Esophagus squamous epithelium (tissue), 5 donors: ENCODE measurements at regions not wholly inside any gene's neighbourhood (a gene's known extent, or its start where the extent isn't known, plus 50 kb on each side); places are given as distances from the start of the nearest gene placed in this dataset.

Experiments
- DNase-seq: peaks from one replicate; lab custom pipeline; 2025; lab: John Stamatoyannopoulos, UW
- H3K27ac ChIP-seq, 4 donors: fragments of 200-600 bp; sonication (generic); one replicate each; pipeline ENCODE4 v1.5.1; 2016 to 2019; ENCODE audit warnings: mild to moderate bottlenecking in 1 of 4
- H3K27me3 ChIP-seq, 4 donors: fragments of 200-600 bp; sonication (generic); 1 replicate in 3 of 4; 2 replicates in 1 of 4; pipeline versions ENCODE4 v1.5.1 to v1.6.0; 2017 to 2021; ENCODE audit warnings: antibody characterized with exemption in 1 of 4
- H3K36me3 ChIP-seq, 3 donors: fragments of 200-600 bp; sonication (generic); one replicate each; pipeline ENCODE4 v1.5.1; 2016 to 2019
- H3K4me1 ChIP-seq, 3 donors: fragments of 200-600 bp; sonication (generic); one replicate each; pipeline ENCODE4 v1.5.1; 2017 to 2019
- H3K4me3 ChIP-seq, 4 donors: fragments of 200-600 bp; sonication (generic); 1 replicate in 3 of 4; 2 replicates in 1 of 4; pipeline ENCODE4 v1.5.1; 2016 to 2019; ENCODE audit warnings: mild to moderate bottlenecking in 2 of 4, moderate library complexity in 1 of 4
- H3K9me3 ChIP-seq, 3 donors: fragments of 200-600 bp; sonication (generic); one replicate each; pipeline ENCODE4 v1.5.1; 2016 to 2019
- POLR2A ChIP-seq, 4 donors: fragments of 450-650 bp; IDR thresholded peaks; one replicate each; pipeline ENCODE4 v1.6.1; 2017; ENCODE audit warnings: antibody characterized with exemption in 4 of 4, mild to moderate bottlenecking in 4 of 4, moderate library complexity in 3 of 4
- WGBS, 2 donors: methylation state at CpG; one replicate each; pipeline ENCODE4 v1.1.5; 2018; 5-methylcytosine and 5-hydroxymethylcytosine counted together
- intact Hi-C: fragments of 100-400 bp; cut with DNase I; formaldehyde crosslinking; loops from one replicate; pipeline ENCODE4 v1.15.0; 2022
- TF ChIP-seq, protein P1 (sequence below), 6 experiments: fragments of 450-650 bp in 4 of 6; fragments of 200-600 bp in 2 of 6; sonication (generic) in 2 of 6; IDR thresholded peaks; one replicate each; pipeline ENCODE4 v1.5.1; 2016 to 2019; ENCODE audit warnings: antibody characterized with exemption in 6 of 6, mild to moderate bottlenecking in 4 of 6, moderate library complexity in 4 of 6
- donor health status: DM: yes; HTN: yes; CAD: no.

DNA sequence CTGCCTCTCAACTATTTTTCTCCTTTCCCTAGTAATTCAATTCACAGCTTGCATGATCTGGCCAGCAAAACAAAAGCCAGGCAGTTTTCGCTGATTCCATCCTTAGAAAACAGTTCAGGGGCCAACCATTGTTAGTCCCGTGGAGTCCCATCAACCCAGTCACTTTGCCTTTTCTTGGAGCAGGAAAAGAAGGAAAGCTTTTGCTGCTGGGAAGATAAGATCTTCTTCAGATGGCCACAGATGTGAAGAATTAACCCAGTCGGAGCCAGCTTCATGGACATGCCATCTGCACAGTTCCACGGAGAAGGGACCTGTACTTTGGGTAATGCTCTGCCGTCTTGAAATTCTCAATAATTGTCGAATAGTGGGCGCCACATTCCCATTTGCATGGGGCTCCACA lies 76.9 kb upstream of the TSHZ2 start:
- DNase-seq, result no peak
- WGBS, 2 donors, result 61 to 70% methylated on average over 5 to 7 of the region's 7 CpGs
- Histone ChIP-seq H3K27me3 (no peaks in the 10 kb centered on the region), H3K4me3 (no peak overlapping the region), H3K36me3 (no peaks in the 10 kb centered on the region), H3K4me1 (no peaks in the 10 kb centered on the region), H3K9me3 (no peaks in the 10 kb centered on the region), H3K27ac (no peak overlapping the region)
- intact Hi-C loops, result no loop called here
- TF ChIP-seq, protein P1, sequence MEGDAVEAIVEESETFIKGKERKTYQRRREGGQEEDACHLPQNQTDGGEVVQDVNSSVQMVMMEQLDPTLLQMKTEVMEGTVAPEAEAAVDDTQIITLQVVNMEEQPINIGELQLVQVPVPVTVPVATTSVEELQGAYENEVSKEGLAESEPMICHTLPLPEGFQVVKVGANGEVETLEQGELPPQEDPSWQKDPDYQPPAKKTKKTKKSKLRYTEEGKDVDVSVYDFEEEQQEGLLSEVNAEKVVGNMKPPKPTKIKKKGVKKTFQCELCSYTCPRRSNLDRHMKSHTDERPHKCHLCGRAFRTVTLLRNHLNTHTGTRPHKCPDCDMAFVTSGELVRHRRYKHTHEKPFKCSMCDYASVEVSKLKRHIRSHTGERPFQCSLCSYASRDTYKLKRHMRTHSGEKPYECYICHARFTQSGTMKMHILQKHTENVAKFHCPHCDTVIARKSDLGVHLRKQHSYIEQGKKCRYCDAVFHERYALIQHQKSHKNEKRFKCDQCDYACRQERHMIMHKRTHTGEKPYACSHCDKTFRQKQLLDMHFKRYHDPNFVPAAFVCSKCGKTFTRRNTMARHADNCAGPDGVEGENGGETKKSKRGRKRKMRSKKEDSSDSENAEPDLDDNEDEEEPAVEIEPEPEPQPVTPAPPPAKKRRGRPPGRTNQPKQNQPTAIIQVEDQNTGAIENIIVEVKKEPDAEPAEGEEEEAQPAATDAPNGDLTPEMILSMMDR (IDR thresholded peaks at IDR 0.05), result no peak
- TF ChIP-seq POLR2A (IDR thresholded peaks at IDR 0.05), result no peak

DNA sequence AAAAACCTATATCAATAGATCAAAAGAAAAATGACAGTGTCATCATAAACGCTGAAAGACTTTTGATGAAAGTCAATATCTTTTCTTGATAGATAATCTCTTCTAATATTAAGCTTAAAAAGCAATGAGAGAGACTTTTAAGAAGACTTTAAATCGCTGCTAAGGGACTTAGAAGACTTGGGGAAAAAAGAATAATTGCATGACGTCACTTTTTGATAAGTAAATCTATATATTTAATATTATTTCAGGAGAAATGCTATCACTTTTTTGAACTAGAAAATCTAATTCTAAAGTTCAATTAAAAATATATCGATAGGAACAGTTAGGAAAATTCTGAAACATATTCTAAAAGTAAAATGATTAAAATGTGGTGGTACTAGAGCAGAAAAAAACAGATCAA lies 78.7 kb upstream of the TSHZ2 start:
- Histone ChIP-seq H3K36me3 (no peaks in the 10 kb centered on the region), H3K4me3 (no peak overlapping the region), H3K9me3 (no peaks in the 10 kb centered on the region), H3K27me3 (no peaks in the 10 kb centered on the region), H3K4me1 (no peaks in the 10 kb centered on the region), H3K27ac (no peak overlapping the region)
- intact Hi-C loops, result no loop called here
- no peak for DNase-seq
- TF ChIP-seq POLR2A (IDR thresholded peaks at IDR 0.05), result no peak
- TF ChIP-seq, protein P1 (IDR thresholded peaks at IDR 0.05), result no peak
- WGBS, 2 donors, result 78 to 83% methylated on average over 4 of the region's 4 CpGs

DNA sequence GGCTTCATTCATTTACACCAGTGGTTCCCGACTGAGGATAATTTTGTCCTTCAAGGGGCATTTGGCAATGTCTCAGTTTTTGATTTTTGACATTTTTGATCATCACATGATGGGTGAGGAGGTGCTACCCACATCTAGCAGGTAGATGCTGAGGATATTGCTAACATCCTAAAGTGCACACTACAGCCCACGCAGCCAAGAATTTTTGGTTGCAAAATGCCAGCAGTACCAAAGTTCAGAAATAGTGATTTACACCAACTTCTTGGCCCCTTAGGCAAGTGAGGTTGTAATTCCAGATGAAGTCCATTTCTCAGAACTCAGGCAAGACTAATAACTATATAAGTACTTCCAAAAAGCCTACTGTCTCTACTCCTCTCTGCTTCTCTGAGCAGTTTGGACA lies 80.1 kb upstream of the TSHZ2 start:
- Histone ChIP-seq H3K4me3 (no peak overlapping the region), H3K9me3 (no peaks in the 10 kb centered on the region), H3K27me3 (no peaks in the 10 kb centered on the region), H3K36me3 (no peaks in the 10 kb centered on the region), H3K27ac (no peak overlapping the region), H3K4me1 (no peaks in the 10 kb centered on the region)
- 77 to 79% methylated on average over 2 of the region's 2 CpGs for WGBS, 2 donors
- no peak for DNase-seq
- intact Hi-C loops, result no loop called here
- TF ChIP-seq POLR2A (IDR thresholded peaks at IDR 0.05), result no peak
- TF ChIP-seq, protein P1 (IDR thresholded peaks at IDR 0.05), result no peak

DNA sequence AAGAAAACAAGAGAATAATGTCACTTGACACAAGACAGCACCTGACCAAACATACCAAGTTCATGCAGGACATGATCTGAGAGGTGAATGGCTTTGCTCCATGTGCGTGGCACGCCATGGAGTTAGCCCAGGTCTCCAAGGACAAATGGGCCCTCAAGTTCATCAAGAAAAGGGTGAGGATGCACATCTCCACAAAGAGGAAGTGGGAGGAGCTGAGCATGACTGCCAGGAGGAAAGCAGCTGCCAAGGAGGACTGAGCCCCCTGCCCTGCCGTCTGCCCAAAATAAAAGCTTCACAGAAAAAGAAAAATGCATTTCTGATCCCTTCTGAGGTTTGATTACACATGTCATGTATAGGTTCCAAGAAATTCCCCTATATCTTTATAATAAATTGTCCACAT lies 82.0 kb upstream of the TSHZ2 start:
- no peak for TF ChIP-seq POLR2A (IDR thresholded peaks at IDR 0.05)
- TF ChIP-seq, protein P1 (IDR thresholded peaks at IDR 0.05), result no peak
- Histone ChIP-seq H3K4me3 (no peak overlapping the region), H3K36me3 (no peaks in the 10 kb centered on the region), H3K27ac (no peak overlapping the region), H3K4me1 (no peaks in the 10 kb centered on the region), H3K9me3 (no peaks in the 10 kb centered on the region), H3K27me3 (no peaks in the 10 kb centered on the region)
- intact Hi-C loops, result no loop called here
- DNase-seq, result no peak
- 73 to 75% methylated on average over 3 of the region's 3 CpGs for WGBS, 2 donors

DNA sequence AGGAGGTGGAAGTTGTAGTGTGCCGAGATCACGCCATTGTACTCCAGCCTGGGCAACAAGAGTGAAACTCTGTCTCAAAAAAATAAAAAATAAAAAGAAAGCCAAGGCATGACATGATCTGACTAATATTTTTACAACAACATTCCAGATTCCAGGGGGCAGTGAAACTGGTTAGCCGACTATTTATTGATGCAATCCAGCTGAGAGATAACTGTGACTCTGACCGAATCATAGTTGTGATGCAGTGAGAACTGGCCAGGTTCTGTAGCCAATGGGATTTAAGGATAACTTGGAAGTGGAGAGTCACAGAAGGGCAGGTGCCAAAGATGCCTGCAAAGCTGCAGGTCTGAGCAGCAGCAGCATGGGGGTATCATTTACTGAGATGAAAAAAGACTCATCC lies 82.9 kb upstream of the TSHZ2 start:
- Histone ChIP-seq H3K4me1 (no peaks in the 10 kb centered on the region), H3K4me3 (no peak overlapping the region), H3K36me3 (no peaks in the 10 kb centered on the region), H3K27ac (no peak overlapping the region), H3K9me3 (no peaks in the 10 kb centered on the region), H3K27me3 (no peaks in the 10 kb centered on the region)
- intact Hi-C loops, result no loop called here
- DNase-seq, result no peak
- 31 to 34% methylated on average over 4 of the region's 4 CpGs for WGBS, 2 donors
- no peak for TF ChIP-seq POLR2A (IDR thresholded peaks at IDR 0.05)
- TF ChIP-seq, protein P1 (IDR thresholded peaks at IDR 0.05), result no peak
